GM21381 (cell line): ENCODE measurements at regions not wholly inside any gene's neighbourhood (a gene's known extent, or its start where the extent isn't known, plus 50 kb on each side); places are given as distances from the start of the nearest gene placed in this dataset.

Experiments used
- ATAC-seq: cut with Tn5 transposase; IDR thresholded peaks from one replicate; pipeline ENCODE4 v1.9.1; 2021; ENCODE audit warnings: mild to moderate bottlenecking, moderate library complexity; ENCODE audit not compliant: unreplicated experiment

DNA sequence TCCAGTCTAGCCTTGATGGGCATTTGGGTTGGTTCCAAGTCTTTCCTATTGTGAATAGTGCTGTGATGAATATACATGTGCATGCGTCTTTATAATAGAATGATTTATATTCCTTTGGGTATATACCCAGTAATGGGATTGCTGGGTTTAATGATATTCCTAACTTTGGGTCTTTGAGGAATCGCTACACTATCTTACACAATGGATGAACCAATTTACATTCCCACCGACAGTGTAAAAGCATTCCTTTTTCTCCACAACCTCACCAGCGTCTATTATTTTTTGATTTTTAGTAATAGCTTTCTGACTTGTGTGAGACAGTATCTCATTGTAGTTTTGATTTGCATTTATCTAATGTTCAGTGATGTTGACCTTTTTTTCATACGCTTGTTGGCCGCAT lies 1040.1 kb downstream of the MAT2B start:
- no peak for ATAC-seq

DNA sequence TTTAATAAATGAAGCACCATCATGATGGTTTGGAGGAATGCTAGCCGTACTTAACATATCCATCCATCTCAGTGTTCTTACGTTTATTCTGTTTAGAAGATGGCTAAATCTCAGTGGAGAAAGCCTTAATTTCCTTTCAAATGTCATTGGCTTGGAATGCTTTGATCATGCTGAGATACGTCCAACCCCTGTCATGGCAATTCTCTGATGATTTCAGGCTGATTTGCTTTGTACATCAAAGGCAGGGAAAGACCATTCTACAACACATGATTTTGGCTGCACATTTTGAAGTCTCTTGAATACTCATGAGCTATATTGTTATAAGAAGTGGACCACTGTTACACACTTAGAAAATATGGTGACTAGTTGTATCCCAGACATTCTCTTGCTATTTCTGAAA lies 1048.4 kb downstream of the MAT2B start:
- no peak for ATAC-seq

DNA sequence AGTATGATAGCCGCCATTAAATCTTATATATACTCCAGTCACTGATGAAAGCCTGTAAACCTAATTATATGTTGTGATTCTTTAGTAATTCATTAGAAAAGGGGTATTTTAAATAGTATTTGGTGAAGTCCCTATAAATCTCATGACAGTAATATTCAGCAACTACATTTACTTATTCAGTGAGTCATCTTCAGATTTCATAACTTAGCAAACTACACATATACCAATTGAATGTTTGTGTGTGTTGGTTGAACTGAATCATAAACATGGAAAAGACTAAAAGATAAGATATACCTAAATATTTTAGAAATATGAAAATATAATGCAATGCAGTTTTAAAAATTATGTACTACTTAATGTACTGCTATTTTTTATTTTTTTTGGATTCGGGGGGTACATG lies 1050.4 kb downstream of the MAT2B start:
- ATAC-seq, result no peak

DNA sequence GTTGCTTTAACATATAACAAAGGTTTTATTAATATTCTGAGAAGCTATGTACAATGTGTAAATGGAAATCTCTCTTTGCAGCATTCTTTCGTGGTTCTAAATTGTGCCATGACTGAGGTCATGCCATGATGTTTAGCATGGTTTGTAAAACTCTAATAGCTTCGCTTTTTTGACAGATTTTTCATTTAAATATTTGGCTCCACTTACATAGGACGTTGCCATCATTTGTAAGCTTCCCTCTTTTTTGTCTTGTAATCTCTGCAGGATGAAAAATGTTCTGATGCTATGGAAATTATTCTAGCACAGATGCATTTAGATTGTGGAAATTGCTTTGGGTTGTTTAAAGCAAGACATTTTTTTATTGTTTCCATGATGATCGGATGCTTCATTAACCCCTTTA lies 1054.8 kb downstream of the MAT2B start:
- ATAC-seq, result no peak

DNA sequence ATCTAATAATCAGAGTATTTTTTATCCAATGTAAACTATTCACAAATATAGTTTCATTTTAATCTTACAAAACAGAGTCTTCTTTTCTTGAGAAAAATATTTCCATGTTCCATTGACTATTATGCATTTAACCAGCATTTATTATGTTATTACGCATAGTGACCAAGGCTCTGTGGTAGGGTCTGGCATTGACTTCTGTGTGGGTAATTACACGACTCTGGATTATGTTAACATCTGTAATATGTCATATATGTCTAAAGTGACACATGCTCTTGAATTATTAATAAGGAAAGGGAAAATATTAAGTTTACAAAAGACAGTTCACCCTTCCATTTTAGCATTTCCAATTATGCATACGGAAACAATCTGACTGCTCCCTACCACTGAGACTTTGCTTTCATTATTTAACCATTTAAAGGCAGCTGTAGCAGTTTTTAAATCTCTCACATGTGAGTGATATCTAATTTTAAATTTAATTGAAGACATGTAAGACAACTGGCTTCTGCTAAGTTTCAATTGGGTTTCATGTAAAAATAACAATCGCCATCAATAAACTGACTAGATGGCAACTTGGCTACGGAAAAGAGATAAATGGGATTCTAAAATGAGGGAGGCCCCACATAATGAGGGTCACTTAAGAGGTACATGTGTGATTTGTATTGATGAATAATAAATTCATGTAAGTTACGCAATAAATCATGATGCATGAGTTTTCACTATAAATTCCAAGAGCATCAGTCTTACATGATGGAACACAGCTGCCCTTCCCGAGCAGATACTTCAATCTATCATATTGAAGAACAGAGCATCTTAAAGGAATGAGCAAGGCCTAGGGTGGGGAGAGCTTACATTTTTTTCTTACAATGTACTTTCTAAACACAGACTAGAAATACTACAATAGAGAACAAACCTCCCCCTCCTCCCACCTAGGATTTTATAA lies 1056.8 kb downstream of the MAT2B start:
- no peak for ATAC-seq

DNA sequence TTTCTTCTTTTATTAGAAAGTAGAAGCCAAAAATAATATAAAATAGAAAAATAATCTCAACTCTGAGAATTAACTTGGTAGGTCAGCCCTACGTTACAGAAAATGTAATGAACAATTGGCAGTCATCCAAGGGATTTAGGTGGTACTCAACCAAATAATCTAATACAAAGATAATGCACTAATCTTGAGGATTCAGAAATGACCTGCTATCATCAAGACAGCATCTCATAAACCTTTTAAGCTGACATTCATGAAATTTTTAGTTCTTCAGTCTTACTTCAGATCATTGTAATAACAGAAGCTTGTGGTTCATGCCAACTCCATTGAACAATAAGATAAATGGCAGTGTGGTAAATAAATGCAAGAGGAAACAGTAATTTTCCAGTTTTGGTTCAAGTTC lies 1058.0 kb downstream of the MAT2B start:
- ATAC-seq, result no peak

DNA sequence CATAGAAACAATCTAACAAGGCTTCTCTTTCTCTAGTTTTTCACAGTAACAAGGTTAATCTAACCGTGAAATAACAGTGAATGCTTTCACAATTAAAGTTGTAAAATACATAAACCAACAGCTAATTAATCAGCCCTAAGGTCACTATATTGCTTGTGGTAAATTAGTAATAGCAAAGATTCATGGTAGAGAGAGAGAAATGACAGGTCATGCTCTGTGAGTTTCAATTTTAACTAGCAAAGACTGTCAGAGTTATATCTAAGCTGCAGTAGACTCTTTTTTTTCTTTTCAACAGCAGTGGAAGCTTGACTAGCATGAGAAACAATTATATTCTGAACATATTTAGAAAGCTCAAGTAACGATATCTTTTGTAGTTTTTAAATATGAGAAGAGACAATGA lies 1068.0 kb downstream of the MAT2B start:
- no peak for ATAC-seq

DNA sequence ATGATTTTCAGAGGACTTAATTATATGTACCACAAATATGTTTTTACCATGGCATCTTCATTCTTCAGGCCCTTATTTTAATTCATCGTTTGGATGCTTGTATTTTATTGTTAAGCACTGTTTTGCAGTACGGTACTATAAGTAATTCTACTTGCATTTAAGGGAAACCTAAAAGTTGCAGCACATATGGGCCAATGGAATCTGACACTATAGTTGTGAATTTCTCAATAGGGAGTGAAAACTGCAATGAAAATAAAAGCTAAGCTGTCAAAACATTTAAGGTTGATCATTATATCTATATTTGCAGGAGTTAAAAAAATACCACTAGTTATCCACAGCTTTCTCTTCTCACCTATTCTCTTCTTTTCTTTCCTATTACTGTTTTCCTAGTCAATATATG lies 1071.8 kb downstream of the MAT2B start:
- no peak for ATAC-seq

DNA sequence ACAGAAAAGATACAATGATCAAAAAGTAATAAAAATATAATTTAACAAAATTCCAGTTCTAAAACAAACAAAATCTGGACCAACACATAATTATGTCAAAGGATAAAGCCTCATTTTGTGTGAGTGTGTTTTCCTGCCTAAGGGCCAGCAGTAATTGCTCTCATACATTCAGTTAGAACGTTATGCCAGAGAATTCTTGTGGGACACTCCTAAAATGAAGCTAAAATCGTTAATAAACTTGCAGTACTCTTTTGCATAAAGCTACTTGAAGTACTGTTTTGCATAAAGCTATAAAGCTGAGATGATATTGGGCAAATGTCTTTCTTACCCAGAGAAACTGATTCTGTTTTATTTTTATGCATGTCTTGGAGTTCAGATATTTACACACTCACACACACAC lies 1072.3 kb downstream of the MAT2B start:
- no peak for ATAC-seq

DNA sequence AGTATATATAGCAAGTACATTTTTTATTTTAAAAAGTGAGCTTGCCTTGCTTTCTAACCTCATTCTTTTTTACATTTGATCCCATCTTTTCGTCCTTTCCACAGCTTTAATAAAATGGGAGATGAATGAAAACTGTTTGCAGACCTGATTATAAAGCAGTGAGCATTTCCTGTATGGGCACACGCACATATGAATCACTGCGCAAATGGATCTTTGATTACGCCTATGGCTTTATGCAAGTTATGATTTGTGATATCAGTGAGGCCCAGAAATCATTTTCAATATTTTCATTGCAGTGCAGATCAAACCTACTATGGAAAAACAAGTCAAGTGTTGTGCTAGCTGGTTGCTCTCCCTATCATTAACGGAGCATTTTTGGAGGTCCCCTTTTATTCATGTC lies 1073.0 kb downstream of the MAT2B start:
- no peak for ATAC-seq

DNA sequence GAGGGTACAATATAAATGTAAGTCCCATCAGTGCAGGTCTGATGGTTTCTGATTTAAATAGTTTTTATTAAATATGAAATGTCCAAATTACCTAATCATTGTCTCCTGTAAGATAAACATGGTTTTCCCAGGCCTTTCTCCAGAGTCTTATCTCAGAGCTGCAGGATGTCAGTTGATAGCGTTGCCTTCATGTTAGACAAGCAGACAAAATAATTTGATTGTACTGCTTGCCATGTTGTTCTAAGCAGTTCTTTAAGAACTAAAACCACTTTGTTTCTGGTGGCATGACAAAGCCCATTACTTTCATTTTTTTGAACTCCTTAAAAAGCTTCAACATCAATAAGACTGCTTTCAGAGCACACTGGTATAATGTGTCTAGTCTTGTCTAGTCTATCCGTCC lies 1073.5 kb downstream of the MAT2B start:
- no peak for ATAC-seq

DNA sequence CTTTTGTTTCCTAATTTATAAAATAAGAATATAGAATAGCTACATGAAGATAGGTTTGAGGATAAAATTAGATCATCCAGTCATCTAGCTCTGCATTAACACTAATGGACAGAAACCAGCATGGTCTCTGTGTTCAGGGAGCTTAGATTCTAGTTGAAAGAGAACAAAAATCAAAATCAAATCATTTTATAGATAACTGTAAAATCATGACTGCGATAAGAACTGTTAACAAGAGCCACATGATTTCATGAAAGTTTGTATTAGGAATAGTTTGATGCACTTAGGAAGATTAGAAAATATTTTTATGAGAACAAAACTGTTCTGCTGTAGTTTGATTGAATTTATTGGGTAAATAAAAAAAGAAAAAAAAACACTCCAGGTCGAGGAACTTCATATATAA lies 1074.7 kb downstream of the MAT2B start:
- no peak for ATAC-seq

DNA sequence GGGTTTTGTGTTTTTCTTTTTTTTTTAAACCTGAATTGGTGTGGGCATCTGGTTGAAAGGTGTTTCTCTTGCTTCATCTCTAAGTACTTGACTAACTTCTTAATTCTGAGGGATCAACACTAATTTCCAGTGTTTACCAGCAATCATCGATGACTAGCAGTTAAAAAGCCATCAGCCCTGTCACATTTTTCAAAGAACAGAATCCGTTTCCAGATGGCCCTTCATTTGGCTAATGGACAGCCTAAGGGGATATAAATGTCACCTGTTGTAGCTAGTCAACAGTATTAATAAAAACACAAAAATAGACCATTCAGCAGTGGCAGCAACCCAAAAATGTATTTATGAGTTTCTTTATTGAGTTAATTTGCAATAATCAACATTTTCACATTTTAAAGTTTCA lies 1076.5 kb downstream of the MAT2B start:
- ATAC-seq, result no peak

DNA sequence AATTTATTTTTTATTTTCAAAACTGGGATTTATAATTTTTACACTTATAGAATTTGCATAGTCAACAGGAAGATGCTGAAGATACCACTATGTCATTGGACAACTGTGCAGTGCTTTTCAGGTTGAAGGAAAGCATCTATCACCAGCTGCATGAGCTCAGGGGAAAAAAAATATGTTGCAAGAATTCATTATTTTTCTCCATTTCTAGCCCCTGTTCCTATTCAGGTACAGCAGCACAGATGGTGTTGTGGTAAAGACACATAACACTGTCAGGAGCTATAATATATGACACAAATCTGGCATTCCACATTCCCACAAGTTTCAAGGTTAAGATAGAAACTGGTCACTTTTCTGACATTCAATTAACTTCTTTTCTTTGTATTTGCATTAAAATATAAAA lies 1088.6 kb downstream of the MAT2B start:
- ATAC-seq, result no peak

DNA sequence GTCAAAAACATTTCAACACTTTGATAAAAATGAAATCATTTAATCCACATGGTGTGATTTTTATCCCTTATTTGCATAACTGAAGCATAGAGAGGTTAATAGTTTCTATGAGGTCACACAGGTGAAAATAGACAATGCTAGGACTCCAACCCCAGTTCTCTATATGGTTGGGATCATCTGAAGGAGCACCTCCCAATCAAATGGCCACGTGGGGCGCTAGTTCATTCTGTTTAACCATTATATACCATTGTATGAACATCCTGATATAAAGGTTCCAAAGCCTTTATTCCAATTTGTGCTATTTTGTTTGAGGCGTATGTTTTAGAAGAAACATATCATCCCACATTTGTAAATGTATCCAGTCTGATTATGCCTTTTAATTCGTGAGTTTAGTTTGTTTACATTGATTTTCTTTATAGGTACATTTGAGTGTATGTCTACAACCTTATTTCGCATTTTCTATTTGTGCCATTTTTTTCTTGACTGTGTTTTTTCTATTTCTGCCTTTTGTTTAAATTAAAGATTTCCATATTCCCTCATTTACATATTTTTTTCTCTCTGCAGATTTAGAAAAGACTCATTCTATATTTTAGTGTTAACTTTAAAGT lies 1092.0 kb downstream of the MAT2B start:
- peak; percentile 86 for ATAC-seq

DNA sequence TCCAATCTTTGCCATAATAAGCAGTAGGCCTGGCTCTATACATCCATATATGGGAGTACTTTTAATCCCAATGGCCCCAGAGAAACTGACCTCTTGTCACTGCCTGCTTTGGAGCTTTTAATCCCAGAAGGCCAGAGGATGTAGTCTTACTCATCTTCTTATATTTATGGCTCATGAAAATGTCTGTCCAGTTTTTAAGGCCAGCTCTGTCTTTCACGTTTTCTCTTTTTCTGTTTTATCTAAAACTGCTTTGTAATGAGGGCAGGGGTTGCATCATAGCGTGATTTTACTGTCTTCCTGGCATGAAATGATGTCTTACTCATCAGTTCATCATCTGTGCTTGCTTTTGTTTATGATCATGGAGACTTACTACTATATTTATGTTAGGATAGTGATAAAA lies 1094.9 kb downstream of the MAT2B start:
- no peak for ATAC-seq

DNA sequence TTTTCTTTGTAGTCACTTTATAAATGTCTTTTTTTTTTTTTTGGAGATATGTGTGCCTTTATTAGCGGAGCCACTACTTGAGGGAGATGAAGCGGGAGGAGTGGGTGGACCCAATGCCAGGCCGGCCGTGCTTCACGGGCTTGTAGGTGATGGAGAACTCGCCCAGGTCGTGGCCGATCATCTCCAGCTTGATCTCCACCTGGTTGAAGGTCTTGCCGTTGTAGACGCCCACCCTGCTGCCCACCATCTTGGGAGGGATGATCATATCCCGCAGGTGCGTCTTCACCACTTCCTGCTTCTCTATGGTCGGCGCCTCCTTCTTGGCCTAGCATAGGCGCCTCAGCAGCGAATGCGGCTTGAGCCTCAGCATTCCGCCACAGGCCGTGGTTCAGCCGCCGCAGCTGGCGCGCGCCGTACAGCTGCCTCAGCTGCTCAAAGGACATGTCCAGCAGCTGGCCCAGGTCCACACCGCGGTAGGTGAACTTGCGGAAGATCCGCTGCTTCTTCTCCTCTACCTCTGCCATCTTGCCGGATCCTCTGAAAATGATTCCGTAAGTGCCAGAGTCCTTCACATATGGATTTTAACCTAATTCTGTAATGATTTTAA lies 1095.6 kb downstream of the MAT2B start:
- ATAC-seq, result no peak

DNA sequence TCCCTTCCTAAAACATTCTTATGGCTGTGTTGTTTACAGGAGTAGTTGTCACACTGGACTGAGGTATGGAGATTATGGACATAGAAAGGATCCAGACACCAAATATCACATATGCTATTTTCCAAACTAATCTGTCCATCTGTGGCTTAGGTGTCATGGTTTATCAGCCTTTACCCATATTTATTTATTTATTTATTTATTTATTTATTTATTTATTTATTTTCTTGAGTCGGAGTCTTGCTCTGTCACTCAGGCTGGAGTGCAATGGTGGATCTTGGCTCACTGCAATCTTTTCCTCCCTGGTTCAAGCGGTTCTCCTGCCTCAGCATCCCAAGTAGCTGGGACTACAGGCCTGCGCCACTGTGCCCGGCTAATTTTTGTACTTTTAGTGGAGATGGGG lies 1103.1 kb downstream of the MAT2B start:
- no peak for ATAC-seq

DNA sequence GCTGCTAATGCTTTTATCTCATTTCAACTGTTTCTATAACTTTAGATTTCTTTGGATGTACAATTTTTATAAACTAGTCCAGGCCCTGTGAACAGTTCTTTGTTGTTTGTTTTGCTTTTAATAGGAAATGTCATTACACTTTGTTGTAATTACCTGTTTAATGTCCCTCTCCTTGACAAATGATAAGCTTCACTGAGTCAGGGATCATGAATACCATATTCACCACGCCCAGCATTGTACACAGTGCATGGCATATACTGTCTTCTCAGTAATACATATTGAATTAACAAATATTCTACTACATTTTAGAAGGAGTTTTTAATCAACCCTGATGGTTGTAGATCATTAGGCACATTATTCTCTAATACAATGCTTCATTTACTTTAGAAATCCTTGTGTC lies 1105.0 kb downstream of the MAT2B start:
- no peak for ATAC-seq

DNA sequence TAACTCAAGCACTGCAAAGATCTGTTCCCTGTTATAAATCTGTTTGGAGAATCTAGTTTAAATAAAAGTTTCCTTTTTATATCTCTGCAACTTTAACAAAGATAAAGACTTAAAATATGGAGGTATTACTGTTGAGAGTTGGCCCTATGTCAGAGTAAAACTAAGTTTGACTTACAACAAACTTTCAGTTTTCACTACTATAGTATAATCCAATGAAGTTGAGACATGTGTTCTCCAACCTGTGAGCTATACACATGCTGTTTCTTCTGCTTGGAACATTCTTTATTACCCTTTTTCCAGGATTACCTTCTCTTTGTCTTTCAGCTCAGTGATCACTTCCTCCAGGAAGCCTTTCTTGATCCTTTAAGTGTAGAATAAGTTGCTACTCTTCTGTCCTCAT lies 1109.3 kb downstream of the MAT2B start:
- no peak for ATAC-seq

DNA sequence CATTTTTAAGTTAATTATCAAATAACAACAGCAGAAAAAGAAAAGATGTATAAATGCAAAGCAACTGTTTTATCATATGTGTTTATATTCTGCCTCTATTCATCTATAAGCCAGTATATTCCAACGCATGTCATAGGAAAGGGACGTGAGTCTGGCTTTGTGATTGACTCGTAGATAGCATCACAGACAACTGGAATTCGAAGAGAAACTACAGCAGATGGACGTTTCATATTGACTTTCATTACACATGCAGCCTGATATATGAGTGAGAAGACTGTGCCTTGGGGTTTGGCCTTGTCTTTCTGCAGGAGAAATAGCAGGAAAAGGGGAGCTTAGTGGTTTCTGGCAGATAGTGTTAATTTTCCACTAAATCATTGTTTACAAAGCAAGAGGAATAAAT lies 1111.9 kb downstream of the MAT2B start:
- no peak for ATAC-seq

DNA sequence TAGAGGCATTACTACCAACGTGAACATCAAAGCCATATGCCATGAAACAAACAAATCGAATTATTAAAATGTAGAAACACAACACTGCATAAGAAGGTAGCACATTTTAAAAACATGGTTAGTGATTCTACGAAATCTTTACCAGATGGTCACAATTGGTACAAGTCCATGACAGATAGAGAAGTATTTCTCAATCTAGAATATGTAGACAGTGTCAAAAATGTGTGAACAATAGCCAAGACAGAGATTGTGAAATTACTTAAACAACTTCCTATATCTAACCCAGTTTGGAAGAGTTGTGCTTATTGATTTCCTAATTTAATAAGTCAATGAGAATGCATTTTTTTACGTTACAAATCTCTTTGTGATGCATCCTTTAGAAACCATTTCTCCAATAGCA lies 1121.6 kb downstream of the MAT2B start:
- no peak for ATAC-seq
